HG02981 (cell line): ENCODE measurements at regions not wholly inside any gene's neighbourhood (a gene's known extent, or its start where the extent isn't known, plus 50 kb on each side); places are given as distances from the start of the nearest gene placed in this dataset.
"Not testable (repeated sequence)": the region's sequence is repeated elsewhere in the genome, so short reads cannot be mapped to it uniquely, and the experiment has no call there.

Experiments
- ATAC-seq: cut with Tn5 transposase; IDR thresholded peaks from one replicate; pipeline ENCODE4 v1.9.1; 2021; ENCODE audit warnings: mild to moderate bottlenecking, moderate library complexity; ENCODE audit not compliant: unreplicated experiment

DNA sequence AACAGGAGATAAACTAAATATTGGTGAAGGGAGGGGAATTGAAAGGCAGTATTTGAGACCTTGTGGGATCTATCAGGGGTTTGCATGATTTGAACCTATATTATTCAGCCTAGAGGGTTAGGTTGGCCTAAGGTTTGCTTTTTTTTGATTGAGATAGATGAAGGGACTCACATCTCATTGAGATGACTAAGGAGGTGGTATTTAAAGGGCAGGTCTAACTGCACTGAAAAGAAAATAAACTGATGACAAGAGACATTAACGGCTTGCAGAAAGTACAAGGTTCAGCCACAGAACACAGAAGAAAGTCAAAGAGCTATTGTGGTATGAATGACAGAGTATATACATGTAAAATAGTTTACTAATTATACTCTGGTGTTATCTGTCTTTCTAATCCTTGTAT lies 412.7 kb downstream of the CDH10 start:
- no peak for ATAC-seq

DNA sequence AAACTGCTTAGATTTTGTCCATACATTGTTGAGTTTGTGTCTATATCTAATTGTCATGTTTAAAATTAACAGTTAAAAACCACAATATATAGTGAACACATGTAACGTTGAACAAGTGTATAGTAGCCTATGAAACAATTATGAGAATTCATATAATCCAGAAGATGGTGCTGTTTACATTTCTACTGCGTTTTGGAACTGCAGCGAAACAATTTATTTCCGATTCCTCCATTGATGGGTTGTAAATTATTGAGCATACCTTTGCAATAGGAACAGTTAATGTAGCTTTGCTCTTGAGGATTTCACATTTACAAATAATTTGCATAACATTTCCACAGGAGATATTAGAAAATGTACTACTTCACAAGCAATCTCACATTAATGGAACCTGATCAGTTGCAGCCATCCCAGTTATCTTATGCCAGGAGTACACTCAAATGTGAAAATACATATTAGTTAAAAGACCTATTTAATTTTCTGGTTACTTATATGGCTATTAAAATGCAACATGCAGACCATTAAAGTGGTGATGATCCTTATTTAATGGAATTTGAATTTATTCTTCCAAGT lies 411.8 kb downstream of the CDH10 start:
- ATAC-seq, result no peak

DNA sequence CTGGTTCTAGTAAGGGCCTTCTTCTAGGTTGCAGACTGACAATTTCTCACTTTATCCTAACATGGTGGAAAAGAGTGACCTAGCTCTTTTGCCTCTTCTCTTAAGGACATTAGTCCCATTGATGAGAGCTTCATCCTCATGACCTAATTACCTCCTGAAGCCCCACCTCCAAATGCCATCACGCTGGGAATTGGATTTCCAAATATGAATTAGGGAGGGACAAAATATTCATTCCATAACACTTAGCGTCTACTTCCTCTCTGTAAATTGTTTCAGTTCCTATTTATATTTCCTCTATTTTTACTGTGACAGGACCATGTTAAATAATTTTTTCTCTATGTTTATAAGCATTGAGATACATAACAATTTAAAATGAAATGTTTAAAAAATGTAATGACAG lies 408.8 kb downstream of the CDH10 start:
- ATAC-seq, result no peak

DNA sequence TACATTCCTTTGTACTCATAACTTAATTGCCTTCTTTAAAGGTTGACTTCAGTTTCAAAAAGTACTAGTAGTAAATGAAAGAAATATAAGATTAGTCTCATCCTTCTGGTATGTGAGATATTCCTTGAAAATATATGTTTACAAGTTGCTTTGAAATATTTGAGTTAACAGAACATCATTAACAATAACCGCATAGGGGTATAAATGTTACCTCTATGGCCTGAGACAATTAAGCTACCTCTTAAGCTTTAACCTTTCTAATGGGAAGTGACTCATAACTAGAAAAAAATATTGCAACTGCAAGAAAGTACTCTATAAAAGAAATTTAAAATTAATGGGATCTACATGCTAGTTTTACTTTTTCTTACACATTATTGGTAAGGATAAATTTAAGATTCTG lies 399.0 kb downstream of the CDH10 start:
- no peak for ATAC-seq

DNA sequence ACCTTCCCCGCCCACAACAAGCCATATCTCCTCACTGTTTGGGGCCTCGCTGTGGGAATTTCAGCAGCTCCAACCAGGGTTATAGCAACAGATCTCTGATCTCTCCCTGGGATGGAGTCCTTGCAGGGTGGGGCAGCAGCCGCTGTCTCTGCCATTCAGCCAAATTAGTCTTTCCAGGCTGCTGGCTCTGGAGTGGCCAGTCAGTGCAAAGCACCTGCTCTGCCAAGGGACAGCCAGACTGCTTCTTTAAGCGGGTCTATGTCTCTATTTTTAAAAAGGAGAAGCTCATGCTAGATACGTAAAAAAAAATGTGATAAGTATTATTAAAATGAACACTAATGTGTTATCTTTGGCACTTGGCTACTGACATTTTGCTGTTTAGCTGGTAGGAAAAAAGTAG lies 380.2 kb downstream of the CDH10 start:
- ATAC-seq, result no peak

DNA sequence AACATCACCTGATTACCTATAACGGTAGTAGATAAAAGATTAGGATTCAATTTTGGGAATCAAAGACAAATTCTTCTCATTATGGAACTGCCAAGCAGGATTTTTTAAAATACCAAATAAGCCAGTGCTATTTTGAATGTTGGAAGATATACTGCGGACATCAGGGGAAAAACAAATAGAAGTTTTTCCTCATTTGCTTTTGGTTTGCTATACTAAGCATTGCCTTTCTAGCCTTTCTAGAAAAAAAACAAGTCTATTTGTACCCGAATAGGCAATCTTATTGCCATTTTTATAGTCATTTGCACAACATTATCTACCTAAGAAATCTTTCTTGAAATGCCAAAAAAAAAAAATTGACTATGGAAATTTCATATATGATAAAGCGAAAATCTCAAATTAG lies 379.5 kb downstream of the CDH10 start:
- ATAC-seq, result no peak

DNA sequence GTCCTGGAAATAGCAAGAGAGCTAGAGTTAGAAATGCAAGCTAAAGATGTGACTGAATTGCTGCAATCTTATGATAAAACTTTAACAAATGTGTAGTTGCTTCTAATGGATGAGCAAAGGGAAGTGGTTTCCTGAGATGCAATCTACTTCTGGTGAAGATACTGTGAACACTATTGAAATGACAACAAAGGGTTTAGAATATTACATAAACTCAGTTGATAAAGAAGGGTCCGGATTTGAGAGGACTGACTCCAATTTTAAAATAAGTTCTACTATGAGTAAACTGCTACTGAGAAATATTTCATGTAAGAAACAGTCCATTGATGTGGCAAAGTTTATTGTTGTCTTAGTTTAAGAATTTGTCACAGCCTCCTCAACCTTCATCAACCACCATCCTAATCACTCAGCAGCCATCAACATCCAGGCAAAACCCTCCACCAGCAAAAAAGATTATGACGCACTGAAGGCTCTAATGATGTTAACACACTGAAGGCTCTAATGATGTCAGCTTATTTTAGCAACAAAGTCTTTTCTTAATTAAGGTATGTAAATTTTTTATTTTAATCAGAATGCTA lies 376.2 kb downstream of the CDH10 start:
- no peak for ATAC-seq

DNA sequence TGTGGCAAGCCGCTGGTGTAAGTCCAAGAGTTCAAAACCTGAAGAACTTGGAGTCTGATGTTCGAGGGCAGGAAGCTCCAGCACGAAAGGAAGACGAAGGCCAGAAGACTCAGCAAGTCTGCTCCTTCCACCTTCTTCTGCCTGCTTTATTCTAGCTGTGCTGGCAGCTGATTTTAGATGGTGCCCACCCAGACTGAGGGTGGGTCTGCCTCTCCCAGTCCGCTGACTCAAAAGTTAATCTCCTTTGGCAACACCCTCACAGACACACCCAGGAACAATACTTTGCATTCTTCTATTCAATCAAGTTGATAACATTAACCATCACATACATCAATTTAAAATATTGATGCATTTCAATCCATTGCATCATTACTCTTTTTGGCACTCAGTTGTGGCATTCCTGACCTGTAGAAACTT lies 373.1 kb downstream of the CDH10 start:
- ATAC-seq, result not testable (repeated sequence)

DNA sequence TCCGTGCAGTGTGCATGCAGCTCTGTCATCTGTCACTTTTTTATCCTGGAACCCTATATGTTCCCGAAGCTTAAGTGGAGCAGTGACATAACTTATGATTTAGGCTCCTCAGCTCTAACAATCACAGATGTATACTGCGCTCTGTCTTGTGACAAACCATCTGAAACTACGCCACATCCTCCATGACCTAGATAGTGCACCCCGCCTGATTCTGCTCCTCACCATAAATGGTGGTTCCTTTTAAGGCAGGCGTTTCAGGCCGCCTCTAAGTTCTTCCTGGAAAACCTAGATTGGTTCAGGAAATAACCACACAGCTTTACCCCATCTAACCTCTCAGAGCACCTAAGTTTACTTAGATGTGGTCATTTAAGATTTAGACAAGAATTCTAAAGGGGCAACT lies 372.0 kb downstream of the CDH10 start:
- no peak for ATAC-seq

DNA sequence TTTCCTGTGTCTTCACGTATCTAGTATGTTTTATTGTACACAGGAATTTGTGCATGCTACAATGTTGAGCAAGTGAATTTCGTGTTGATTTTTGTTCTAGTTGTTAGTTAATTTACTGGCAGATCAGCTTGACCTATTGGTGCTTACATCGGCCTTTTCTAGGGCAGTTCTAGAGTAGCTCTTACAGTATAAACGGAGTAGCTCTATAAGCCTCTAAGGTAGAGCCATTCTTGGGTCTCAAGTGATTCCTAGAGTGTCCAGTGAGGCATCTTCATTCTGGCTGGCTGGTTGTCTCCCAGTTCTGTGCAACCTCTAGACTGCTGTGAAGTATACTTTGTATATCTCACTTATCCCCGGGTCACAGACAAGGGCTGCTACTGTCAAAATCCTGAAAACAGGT lies 364.6 kb downstream of the CDH10 start:
- ATAC-seq, result no peak

DNA sequence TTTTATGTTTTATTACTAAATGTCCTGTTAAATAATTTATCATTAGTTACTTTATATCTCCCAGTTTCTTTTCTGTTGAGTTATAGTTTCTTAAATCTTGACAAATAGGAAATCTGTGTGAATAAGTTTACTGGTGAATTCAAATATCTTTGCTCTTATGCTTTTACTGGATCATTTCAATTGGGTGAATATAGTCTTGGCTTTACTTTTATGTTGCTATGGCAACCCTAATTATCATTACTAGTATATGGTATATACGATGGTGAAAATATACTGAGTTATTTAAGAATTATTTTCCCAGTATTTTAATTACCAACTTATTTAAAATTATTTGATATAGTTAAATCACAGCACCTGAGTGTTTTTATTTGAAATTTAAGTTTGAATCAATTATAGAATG lies 363.0 kb downstream of the CDH10 start:
- no peak for ATAC-seq

DNA sequence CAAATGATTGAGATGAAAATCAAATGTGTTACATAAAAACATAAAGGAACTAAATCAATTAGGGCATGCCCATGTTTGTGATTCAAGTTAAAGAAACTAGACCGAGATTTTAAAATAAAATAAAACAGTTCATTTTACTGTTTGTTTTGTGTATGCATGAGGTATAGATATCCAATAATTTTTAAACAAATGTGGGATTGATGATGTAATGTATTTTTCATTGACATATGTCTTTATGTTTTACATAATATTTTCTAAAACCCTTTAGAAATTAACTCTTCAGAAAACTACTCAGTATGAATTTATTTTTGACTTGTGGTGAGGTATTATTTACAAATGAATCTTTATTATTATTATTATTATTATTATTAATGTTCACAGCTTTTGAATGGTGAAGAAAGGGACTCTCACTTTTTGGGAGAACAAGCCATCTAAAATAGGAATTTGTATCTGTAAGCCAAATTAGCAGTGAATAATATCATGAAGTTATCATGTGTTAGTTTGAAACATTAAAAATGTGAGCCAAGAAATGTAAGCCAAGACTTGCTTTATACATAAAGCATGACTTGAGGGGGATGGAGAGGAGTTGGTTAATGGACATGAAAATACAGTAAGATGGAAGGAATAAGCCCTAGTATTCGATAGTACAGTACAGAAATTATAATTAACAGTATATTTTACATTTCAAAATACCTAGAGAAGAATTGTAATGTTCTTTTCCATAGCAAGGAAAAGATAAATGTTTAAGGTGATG lies 355.0 kb downstream of the CDH10 start:
- no peak for ATAC-seq

DNA sequence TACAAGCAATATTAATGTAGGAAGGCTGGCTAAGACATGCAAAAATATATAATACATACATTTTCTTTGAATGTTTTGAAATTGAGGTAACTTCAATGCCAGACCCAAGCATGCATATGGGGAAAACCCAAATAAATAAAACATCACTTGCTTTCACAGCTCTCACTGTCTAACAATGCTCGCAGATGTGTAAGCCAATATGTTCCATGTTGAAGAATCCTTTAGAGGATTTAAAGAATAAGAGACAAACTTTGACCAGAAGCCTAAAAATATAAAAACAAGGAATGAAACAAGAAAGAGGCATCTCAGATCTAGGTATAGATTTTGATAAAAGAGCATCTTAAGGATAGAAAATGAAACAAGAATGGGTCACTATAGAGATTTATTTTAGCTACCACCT lies 354.2 kb downstream of the CDH10 start:
- no peak for ATAC-seq

DNA sequence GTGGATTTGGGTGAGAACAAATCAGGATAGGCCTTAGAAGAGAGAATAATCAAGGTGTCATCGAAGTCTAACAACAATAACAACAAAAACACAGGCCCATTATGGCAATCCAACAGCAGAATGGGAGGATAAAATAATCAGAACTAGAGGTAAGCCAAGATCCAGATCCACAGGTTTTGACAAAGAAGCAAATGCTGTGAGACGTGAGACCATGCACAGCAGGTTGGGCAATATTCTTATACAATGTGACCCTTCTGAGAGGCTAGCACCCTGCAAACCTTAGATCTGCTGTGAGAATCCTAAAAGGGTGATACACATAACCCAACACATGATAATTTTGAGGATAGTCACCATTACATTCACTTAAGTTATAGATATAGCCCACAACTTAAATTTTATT lies 352.9 kb downstream of the CDH10 start:
- ATAC-seq, result no peak

DNA sequence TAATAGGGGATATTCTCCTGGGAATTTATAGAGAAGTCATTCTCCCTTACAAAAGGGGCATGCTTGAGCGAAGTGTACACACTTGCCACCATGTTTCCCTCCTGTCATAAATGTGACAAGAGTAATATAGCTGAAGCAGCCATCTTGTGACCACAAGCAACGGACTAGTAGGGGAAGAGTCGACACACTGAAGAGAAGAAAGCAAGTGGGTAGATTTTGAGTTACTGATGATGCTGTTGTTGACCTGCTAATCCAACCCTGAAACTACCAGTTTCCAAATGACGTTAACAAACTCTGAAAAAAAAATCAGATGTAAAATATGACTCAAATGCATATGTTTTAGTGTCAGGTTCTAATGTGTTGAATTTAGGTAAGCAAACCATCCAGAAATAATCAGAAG lies 350.4 kb downstream of the CDH10 start:
- no peak for ATAC-seq

DNA sequence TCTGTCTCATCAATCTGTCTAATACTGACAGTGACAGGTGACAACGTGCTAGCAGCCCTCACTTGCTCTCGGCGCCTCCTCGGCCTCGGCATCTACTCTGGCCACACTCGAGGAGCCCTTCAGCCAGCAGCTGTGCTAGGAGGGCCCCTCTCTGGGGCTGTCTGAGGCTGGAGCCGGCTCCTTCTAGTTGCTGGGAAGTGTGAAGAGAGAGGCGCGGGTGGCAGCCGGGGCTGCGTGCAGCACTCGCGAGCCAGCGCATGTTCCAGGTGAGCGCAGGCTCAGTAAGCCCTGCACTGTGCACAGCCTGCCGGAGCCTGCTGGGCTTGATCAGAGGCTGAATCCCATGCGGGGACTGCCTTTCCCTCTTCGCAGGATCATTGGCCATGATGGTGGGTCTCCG lies 330.7 kb downstream of the CDH10 start:
- no peak for ATAC-seq

DNA sequence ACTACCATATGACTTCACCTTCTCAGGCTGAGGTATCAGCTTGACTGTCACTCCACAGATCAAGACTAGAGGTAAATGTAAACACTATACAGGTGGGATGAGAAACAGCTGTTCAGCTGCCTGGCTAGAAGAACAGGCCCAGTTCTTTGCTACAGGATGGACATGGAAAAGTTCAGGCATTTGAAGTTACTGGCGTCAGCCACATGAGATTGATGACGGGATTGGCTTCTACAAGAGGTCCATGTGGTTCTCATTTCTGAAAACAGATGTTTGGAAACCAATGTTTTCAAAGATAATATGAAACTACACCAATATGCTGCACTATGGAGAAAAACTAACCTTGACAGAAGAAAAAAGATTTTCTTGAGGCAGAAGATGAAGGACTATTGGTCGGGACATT lies 324.1 kb downstream of the CDH10 start:
- ATAC-seq, result no peak

DNA sequence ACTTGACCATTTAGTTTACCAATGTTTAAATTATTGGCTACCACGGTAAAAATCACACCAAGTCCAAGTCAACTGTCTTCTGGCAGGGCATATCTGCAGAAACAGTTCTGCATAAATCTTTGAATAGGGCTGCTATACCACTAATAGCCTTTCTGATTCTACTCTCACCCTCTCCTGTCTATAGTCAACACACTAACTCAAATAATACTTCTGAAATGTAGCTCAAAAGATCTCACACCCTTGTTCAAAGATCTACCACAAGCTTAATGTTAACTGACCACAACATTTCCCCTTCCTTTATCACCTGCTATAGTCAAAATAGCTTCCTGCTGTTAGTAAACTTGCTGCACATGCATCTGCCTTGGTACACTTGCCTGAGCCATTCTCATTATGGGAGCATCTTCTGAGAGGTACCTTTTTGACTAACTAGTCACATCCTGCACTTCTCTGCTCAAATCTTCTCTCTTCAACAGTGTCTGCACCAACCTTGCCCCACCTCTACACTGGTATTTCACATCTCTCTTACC lies 319.4 kb downstream of the CDH10 start:
- no peak for ATAC-seq

DNA sequence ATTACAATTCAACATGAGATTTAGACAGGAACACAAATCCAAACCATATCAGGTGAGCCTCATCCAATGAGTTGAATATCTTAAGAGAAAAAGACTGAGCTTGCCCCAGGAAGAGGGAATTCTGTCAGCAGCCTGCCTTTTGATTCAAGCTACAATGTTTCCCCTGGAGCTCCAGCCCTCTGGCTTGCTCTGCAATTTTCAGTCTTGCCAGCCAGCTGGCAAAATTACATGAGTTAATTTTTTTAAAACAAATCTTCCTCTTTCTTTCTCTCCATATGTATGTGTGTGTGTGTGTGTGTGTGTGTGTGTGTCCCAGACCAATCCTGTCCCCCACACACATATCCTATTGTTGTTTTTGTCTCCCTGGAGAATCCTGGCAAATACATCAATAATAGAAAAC lies 313.2 kb downstream of the CDH10 start:
- ATAC-seq, result no peak

DNA sequence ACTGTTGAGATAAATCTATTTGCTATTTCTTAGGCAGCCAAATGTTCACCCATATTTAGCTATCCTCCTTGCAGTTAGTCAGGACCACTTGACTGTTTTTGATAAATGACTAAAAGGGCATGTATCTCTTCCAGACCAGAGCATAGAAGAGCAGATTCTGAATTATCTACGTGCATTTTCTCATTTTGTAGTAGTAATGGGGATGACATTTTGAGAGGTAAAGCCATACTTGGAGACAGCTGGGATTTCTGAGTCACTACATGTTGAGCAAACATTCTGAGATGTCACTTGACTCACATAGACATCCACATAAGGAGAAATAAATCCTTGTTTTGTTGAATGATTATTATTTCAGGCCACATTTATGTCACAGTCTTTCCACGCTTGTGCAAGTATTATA lies 297.6 kb downstream of the CDH10 start:
- ATAC-seq, result no peak

DNA sequence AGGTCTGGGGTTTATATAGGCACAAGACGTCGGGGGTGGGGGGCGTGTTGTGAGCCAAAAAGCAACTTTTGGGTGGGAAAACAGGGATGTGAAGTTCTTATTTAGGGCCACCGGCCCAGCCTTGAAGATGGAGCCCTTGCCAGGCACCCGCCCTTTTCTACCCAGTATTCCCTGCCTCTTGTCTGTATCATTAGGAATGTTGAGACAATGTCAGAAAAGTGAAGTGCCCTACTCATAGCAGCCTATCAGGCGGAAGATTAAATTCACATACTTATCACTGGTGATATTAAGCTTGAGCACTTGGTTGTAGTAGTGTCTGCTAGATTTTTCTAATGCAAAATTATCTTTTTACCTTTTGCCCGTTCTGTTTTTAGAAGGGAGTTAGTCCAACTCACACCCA lies 293.5 kb downstream of the CDH10 start:
- ATAC-seq, result no peak

DNA sequence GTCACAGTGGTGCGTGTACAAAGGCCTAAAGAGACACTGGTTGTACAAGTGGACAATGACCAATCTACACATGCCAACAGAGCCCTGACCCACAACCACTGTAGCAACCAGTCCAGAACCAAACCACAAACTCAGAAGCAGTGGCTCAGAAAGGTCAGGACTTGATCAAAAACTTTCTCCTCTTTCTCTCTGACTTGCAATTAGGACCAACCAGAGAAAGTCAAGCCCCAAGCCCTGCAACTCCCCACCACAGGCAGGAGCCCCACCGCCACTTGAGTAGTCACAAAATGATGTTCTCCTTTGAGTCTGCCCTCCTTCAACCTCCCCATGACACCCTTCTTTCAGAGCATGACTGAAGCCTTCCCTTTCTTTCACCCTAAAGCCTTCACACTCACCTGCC lies 291.8 kb downstream of the CDH10 start:
- no peak for ATAC-seq
